Large intestine (tissue), 3 donors: ENCODE measurements at regions not wholly inside any gene's neighbourhood (a gene's known extent, or its start where the extent isn't known, plus 50 kb on each side); places are given as distances from the start of the nearest gene placed in this dataset.
A peak's percentile ranks its signal among the peaks of the same experiment; 100 is the strongest.

Experiments used
- DNase-seq, 2 donors: peaks; one replicate each; pipeline versions ENCODE4 v3.0.0 to v3.0.0-alpha.2; 2013
- H3K27ac ChIP-seq: one replicate; pipeline ENCODE4 v1.5.1; 2013; ENCODE audit warnings: low read length
- H3K27me3 ChIP-seq: 2 replicates; pipeline ENCODE4 v1.6.1; 2013; ENCODE audit warnings: low read length; ENCODE audit not compliant: control insufficient read depth, insufficient read depth
- H3K36me3 ChIP-seq: 2 replicates; pipeline ENCODE4 v1.6.1; 2013; ENCODE audit warnings: low read length; ENCODE audit not compliant: control insufficient read depth, insufficient read depth
- H3K4me1 ChIP-seq: one replicate; pipeline ENCODE4 v1.6.1; 2013; ENCODE audit warnings: low read length; ENCODE audit not compliant: control insufficient read depth, insufficient read depth
- H3K4me3 ChIP-seq: one replicate; pipeline ENCODE4 v1.5.1; 2013; ENCODE audit warnings: low read length
- H3K9me3 ChIP-seq: one replicate; pipeline ENCODE4 v1.6.1; 2013; ENCODE audit warnings: mild to moderate bottlenecking, low read depth, low read length, moderate library complexity; ENCODE audit not compliant: control insufficient read depth
- WGBS: methylation state at CpG from one replicate; pipeline ENCODE4 v1.1.5; 2013; ENCODE audit warnings: low lambda C conversion rate; ENCODE audit not compliant: insufficient coverage; 5-methylcytosine and 5-hydroxymethylcytosine counted together

DNA sequence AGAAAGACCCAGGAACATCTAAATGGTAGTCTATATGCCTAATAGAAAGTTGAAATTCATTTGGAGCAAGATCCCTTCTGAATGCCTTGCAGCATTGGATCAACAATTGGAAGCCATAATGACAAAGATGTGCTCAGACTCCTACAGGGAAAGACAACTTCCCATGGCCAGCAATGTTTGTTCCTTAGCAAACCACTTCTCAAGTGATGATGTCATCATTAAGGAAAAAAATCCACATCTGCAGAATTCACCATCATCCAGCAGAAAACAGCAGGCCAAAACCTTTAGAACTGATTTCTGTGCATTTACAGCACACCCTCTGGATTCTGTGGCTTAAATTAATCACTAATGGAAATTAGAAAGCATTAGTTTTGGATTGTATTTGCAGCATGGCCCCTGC lies 82.4 kb upstream of the ZIC3 start:
- Histone ChIP-seq H3K36me3 (no peaks in the 10 kb centered on the region), H3K27ac (no peak overlapping the region), H3K4me3 (no peak overlapping the region), H3K4me1 (no peaks in the 10 kb centered on the region), H3K27me3 (no peaks in the 10 kb centered on the region), H3K9me3 (no peaks in the 10 kb centered on the region)
- DNase-seq = no peak

DNA sequence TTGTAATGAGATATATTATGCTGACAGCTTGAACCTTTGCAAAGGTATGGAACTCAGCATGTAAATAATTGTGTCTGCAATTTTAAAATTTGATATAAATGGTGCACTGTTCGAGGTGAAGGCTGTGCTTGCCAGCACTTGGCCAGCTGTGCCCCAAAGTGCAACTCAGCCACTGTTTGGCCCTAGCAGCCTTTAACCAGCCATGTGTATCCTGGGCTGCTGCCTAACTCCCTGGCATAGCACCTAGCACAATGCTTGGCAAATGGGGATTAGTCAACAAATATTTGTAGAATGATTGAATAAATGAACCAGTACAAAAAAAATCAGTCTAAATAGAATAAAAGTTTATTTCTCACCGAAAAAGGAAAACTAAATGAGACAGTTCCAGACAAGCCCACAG lies 83.8 kb upstream of the ZIC3 start:
- Histone ChIP-seq H3K27me3 (no peaks in the 10 kb centered on the region), H3K36me3 (no peaks in the 10 kb centered on the region), H3K9me3 (no peaks in the 10 kb centered on the region), H3K4me3 (no peak overlapping the region), H3K27ac (no peak overlapping the region), H3K4me1 (no peaks in the 10 kb centered on the region)
- no peak for DNase-seq
- no CpG with 5 or more reads among the region's 2 CpGs for WGBS

DNA sequence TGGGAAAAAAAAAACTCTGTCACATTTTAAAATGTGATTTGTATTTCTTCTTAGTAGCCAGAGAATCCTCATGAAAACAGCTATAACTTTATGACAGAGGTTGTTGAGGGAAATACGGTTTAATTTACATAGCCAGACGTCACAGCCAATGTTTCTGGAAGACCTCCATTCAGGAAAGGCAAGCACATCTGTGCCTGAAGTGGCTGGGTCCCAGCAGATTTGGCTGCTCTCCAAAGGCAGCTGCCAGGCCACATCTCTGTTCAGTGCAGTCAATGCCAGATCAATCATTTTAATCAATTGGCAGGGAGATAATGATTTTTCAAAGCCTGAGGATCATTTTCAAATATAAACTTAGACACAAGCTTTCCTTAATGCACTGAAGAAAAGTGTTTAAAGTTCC lies 86.5 kb upstream of the ZIC3 start:
- WGBS = no CpG with 5 or more reads among the region's 2 CpGs
- no peaks in the 10 kb centered on the region for H3K27me3 ChIP-seq
- DNase-seq = no peak
- no peaks in the 10 kb centered on the region for H3K9me3 ChIP-seq
- no peak overlapping the region for H3K27ac ChIP-seq
- no peaks in the 10 kb centered on the region for H3K4me1 ChIP-seq
- no peaks in the 10 kb centered on the region for H3K36me3 ChIP-seq
- H3K4me3 ChIP-seq = no peak overlapping the region

DNA sequence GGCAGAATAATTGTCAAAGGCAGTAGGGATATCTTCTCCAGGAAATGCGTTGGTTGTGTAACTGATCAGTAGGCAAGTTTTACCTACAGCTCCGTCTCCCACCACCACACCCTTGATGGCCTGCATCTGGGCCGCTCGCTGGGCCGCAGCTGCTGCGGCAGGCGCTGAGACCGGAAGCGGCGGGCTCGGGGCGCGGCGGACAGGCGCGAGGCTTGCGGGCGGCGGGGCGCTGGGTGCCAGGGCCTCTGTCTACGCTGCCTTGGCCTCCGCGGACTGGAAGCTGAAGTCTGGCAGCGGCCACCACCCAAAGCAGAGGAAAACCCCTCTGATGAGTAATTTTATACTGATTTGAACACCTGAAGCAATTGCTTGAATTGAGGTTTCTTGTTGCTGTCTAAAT lies 124.2 kb upstream of the ZIC3 start:
- H3K4me1 ChIP-seq = no peaks in the 10 kb centered on the region
- WGBS = no CpG with 5 or more reads among the region's 24 CpGs

DNA sequence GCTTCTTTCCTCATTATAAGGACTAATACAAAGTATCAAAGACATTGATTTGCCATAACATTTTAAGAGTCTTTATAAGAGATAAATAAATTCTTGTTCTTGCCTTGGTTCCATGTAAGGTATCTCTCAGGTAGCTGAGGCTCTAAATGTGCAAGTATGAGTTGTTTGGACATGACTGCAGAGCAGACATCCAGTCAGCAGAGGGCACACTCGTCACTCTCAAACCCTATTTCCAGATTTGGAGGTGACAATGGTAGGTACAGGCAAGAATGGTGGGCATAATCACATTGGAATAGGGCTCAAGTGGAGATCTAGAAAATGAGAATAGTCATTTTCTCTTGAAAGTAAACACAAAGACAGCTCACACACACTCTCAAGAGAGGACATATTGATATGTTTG lies 133.3 kb upstream of the ZIC3 start:
- H3K36me3 ChIP-seq = no peaks in the 10 kb centered on the region
- no peak for DNase-seq
- no peak overlapping the region for H3K4me3 ChIP-seq
- H3K27ac ChIP-seq = no peak overlapping the region
- peaks cover 33% of the 10 kb centered on the region for H3K27me3 ChIP-seq
- peaks cover 4% of the 10 kb centered on the region for H3K9me3 ChIP-seq
- H3K4me1 ChIP-seq = no peaks in the 10 kb centered on the region
- no CpG with 5 or more reads among the region's 1 CpG for WGBS

More for the DNA sequence above, 124.2 kb upstream of the ZIC3 start:
- Histone ChIP-seq H3K36me3 (no peaks in the 10 kb centered on the region), H3K4me3 (no peak overlapping the region), H3K9me3 (no peaks in the 10 kb centered on the region), H3K27me3 (no peaks in the 10 kb centered on the region), H3K27ac (no peak overlapping the region)
- no peak for DNase-seq

DNA sequence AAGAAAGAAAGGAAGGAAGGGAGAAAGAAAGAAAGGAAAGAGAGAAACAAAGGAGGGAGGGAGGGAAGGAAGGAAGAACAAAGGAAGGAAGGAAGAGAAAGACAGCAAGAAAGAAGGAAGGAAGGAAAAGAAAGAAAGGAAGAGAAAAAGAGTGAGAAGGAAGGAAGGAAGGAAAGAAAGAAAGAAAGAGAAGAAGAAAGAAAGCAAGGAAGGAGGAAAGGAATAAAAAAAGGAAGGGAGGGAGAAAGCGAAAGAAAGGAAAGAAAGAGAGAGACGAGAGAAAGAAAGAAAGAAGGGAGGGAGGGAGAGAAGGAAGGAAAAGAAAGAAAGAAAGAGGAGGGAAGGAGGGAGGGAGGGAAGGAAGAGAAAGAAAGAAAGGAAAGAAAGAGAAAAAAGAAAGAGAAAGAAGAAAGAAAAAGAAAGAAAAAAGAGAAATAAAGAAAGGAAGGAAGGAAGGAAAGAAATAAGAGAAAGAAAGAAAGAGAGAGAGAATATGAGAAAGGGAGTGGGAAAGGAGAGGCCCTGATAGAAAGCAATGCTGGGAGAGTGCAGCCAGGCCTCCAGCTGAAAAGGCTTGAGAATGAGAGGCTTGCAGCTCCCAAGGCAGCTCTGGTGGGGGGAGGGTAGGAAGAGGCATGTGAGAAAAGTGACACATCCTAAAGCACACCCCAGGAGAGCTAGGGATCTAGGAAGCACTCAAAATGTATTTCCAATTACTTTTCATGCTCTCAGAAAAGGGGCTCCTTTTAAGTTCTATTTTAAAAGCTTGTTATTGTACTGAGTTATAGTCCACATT lies 134.0 kb upstream of the ZIC3 start:
- Histone ChIP-seq H3K36me3 (no peaks in the 10 kb centered on the region), H3K27me3 (peaks cover 41% of the 10 kb centered on the region), H3K9me3 (peaks cover 4% of the 10 kb centered on the region), H3K4me1 (no peaks in the 10 kb centered on the region), H3K4me3 (no peak overlapping the region), H3K27ac (no peak overlapping the region)
- 39% methylated on average over 2 of the region's 2 CpGs for WGBS
- no peak for DNase-seq

DNA sequence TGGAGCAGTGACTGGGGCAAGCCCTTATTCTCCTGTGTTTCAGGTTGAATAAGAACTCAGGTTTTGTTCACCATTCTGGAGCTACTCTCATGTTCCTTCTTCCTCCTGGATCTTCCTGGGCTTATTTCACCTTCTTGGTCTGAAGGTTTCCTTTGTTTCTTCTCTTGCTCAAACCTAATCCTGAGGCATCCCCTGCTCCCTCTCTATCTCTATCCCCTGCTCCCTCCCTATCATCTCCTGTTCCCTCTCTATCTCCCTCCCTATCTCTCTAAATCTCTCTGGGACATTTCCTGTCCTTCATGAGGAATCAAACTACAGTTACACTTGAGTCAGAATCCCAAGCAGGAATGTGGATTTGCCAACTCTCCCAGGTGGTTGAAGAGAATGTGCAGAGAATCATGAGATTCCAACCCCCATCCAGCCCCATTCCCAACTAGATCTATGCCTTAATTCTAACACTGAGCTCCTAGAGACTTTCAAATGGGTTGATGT lies 134.9 kb upstream of the ZIC3 start:
- peaks cover 49% of the 10 kb centered on the region for H3K27me3 ChIP-seq
- H3K9me3 ChIP-seq = peaks cover 4% of the 10 kb centered on the region
- no peak overlapping the region for H3K4me3 ChIP-seq
- H3K27ac ChIP-seq = no peak overlapping the region
- DNase-seq = no peak
- H3K4me1 ChIP-seq = no peaks in the 10 kb centered on the region
- no peaks in the 10 kb centered on the region for H3K36me3 ChIP-seq

DNA sequence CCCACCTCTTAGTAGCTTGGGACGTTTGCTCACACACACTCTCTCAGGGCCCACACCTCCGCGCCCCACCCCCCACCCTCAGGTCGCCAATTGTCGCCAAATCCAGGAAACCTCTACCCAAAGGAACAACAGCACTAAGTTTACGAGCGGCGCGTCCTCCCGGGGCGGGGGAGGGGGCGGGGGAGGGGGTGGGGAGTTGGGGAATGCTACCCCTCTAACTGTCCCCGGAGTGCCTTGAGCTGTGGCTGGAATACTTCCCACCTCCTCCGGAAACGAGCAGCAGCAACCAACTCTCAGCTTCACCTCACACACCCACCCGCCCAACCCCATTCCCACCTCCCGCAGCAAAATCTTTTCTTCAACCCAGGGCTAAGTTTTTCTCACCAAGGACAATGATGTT lies 135.6 kb upstream of the ZIC3 start:
- WGBS = no CpG with 5 or more reads among the region's 17 CpGs
- no peak overlapping the region for H3K27ac ChIP-seq
- peaks cover 56% of the 10 kb centered on the region for H3K27me3 ChIP-seq
- H3K4me1 ChIP-seq = no peaks in the 10 kb centered on the region
- H3K4me3 ChIP-seq = no peak overlapping the region
- peaks cover 4% of the 10 kb centered on the region for H3K9me3 ChIP-seq
- no peaks in the 10 kb centered on the region for H3K36me3 ChIP-seq
- no peak for DNase-seq

DNA sequence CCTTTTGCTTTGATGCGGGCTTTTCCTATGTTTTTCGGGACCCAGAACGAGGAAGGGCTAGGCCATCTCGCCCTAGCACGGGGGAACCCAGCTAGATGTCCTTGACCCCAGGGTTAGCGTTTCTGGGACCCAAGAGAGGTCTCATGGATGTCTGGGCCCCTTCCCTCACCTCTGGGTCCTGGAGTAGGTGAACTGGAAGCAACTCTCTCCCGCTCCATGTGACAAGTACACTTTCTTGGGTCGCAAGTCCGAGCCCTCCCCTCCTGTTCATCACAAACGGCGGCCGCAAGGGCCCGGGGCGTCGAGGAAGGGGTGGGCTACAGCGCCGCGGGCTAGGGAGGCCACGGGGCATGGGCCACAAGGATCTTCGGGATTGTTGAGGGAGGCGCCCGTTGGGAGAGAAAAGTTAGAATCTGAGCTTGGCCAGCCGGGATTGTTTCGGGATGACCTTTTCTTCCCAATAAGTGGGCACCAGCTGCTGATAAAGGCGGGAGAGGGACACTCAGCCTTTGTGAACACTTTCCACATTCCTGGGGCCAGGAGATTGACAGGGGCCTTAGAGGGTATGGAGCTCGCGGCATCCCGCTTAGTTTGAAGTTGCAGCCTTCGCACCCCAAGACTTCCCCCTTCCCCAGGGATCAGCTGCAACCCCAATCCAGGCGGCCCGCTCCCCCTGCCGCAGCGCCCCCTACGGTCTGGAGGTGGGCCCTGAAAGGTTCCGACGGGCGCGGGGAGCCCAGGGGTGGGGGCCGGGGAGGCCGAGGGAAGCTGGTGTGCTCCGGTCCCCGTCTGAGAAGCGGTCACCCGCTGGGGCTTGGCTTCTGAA lies 136.9 kb upstream of the ZIC3 start:
- no peak overlapping the region for H3K4me3 ChIP-seq
- WGBS = no CpG with 5 or more reads among the region's 44 CpGs

DNA sequence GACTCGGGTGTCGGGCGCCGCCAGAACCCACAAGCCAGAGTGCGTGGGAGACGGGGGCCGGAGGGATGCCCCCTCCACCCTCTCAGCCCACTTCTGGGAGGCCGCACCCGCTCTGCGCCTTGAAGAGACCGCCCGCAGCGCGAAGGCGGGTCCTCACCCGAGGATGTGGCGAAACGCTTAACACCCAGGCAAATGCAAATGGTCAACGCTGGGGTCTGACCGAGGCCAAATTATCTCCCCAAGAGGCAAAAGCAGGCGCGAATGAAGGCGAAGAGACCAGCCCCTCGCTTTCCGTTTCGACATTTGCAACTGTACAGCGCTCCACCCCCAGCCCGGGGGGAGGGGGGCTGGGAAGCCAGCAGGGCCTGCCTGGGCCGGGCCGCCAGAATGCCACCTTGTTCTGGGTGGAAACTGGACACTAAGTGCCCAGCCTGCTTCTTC lies 137.7 kb upstream of the ZIC3 start:
- H3K27ac ChIP-seq = no peak overlapping the region
- H3K27me3 ChIP-seq = peaks cover 67% of the 10 kb centered on the region
- H3K9me3 ChIP-seq = peaks cover 4% of the 10 kb centered on the region
- H3K4me1 ChIP-seq = no peaks in the 10 kb centered on the region
- peak overlapping the region; percentile 16 for H3K4me3 ChIP-seq
- no peaks in the 10 kb centered on the region for H3K36me3 ChIP-seq
- no CpG with 5 or more reads among the region's 30 CpGs for WGBS
- DNase-seq = peak in 1 of 2 donors; percentile 4

More for the DNA sequence above, 136.9 kb upstream of the ZIC3 start:
- DNase-seq = no peak
- Histone ChIP-seq H3K36me3 (no peaks in the 10 kb centered on the region), H3K27me3 (peaks cover 67% of the 10 kb centered on the region), H3K27ac (no peak overlapping the region), H3K9me3 (peaks cover 4% of the 10 kb centered on the region), H3K4me1 (no peaks in the 10 kb centered on the region)
